GM18858 (cell line): ENCODE measurements at regions not wholly inside any gene's neighbourhood (a gene's known extent, or its start where the extent isn't known, plus 50 kb on each side); places are given as distances from the start of the nearest gene placed in this dataset.
"Not testable (repeated sequence)": the region's sequence is repeated elsewhere in the genome, so short reads cannot be mapped to it uniquely, and the experiment has no call there.

Experiments
- ATAC-seq: cut with Tn5 transposase; IDR thresholded peaks from one replicate; pipeline ENCODE4 v1.9.1; 2021; ENCODE audit not compliant: unreplicated experiment

DNA sequence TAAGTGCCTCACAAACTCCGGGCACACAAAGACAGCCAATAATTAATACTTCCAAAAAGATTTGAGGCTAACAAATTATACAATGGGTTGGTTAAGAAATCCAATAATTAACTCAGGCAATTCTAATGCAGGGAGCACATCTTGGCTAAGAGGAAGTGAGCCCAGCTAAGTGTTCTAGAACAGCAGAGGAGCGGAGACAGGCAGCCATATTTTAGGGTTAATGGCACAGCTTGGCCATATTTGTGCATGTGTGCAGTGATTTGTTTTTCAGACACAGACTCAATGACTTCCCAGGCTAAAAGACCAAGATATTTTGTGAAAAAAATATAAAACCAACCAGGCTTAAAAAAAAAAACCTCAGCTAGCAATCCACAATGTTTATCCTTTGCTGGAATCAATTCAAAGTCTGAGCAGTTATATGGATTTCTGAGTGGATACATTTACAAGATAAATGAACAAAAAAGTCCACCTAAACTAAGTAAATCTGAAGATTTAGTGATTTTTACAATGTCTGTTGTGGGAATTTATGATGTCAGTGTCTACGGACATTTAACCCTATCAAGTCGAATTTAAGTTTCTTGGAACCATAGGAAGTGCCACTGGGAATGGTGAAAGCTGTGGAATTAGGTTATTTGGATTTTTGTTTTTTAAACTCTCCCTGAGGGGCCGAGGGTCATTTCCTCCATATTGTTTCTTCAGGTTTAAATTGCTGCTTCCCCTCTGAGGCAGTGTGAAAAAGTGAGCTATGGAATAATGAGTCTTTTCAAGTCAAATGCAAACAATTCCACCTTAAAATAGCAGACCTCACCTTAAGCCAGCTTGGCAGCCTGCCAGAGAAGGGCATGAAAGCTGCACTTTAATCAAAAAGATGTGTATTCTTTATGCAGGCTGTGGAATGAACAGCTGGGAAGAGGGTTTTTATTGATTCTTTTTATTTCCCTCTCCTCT, 413.7 kb upstream of the TBL1XR1 start:
- no peak for ATAC-seq

DNA sequence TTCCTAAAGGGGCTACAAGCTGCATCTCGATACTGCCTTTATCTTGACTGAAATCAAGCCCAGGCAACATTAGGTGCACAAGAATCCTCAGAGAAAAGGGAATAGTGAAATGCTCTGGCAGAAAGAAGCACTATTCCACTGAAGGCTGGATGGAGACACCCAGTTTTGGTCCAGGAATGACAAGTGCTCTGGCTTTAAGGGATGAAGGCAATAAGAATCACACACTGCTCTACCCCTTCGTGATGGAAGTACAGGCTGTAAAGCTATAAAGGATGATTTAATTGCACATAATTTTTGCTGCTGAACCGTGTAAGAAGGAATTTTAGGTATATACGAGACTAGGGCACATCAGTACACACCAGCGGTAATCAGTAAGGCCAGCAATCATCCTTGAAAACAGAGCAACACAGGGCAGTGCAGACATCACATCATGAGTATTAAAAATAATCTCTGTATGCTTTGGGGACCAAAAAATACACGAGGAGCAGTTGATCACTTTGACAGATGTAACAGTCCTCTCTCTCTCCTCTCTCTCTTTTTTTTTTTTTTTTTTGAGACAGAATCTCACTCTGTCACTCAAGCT, 414.6 kb upstream of the TBL1XR1 start:
- ATAC-seq, result no peak

DNA sequence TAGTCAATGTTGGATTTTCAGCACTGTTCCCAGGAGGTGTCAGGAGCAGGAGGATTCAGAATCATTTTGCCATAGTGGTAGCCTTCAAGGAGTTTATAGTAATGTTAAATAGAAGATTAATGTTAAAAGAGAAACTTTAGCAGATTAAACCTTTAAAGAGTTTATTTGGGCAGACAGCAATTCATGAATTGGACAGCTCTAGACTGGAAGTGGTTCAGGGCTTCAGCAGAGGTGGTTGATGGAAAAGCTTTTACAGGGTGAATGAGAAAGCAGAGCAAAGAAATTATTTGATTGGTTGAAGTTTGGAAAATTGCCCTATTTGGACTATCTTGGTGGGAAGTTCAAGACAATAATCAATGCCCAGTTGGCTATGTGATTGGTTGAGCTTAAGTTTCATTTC, 416.6 kb upstream of the TBL1XR1 start:
- ATAC-seq, result no peak

DNA sequence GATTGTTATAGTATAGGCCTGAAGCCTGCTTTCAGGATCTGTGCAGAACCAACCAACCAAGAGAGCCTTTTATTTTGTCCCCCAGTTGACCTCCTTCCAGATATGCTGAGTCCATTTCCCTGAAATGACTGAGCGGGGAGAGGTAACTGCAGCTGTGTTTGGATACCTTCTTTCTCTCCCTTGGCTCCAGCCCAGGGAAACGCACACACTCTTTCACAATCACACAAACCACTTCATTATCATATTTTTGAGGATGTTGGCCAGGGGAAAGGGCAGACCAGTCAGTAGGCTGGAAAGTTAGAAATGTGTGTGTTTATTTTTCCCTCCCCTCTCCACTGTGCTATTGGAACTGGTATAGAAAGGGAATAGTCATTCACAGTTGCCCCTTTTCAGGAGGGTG, 417.7 kb upstream of the TBL1XR1 start:
- no peak for ATAC-seq

DNA sequence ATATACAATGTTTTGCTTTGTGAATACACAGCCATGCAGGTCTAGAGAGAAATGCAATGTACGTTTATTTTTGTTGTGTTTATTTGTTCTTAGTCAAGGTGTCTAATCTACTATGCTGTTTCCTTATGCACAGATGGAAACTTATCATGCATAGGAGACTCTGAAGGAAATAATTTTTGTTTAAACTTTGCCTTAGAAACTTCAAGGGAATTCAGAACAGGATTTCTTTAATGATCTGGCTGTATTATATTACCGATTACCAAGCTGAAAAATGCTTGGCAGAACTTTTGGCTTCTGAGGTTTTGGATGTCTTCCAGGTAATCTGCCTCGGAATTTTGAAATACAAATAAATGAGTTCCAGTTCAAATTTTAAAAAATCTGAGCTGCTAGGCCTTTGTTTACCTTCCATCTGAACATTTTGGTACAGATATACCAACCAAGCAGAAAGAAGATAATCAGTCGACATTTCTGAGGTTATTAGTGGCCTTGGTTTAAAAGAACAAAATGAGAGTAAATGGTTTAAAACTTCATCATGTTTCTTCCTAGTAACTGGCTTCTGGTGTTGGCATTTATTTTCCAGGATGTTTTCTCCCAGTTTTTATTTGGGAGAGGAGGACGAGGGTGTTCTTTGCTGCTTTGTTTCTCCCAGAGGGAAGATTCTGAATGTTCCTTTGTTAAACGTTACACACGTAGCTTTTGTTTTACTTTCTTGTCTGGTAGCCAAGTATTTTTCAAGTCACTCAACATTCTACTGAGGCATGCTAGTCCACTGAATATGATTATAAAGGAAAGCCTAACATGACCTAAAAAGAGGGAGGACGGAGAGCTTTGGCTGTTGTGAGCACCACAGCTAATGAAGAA, 421.8 kb upstream of the TBL1XR1 start:
- no peak for ATAC-seq

DNA sequence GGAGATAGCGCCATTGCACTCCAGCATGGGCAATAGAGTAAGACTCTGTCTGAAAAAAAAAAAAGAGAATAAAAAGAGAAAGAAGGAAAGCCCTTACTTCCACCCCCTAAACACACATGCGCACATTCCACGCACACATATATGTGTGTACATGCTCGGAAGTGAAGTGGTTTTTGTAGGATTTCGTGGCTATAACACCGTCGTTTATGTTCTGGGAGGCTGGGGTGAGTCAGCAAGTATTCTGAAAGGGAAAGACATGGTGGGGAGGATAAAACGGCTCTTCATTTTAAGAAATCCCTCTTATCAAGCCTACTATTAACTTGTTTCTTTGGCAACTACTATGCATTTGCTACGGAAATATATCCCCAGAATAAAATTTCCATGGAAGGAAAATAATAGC, 422.8 kb upstream of the TBL1XR1 start:
- no peak for ATAC-seq

DNA sequence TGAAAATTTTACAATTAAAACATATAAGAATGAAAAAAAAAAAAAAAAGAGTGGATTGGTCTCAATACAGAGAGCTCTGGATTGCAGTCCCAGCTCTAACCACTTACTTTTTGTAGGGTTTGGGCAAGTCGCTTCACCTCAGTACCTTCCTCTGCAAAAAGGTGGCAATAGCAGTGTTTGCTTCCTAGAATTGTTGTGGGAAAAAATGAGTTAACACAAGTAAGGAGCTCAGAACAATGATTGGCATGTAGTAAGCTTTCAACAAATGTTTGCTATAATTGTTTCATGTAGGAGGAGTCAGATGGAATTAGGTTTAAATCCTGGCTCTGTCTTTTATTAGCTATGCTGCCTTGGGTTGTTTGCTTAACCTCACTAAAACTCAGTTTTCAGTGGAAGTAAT, 425.2 kb upstream of the TBL1XR1 start:
- no peak for ATAC-seq

DNA sequence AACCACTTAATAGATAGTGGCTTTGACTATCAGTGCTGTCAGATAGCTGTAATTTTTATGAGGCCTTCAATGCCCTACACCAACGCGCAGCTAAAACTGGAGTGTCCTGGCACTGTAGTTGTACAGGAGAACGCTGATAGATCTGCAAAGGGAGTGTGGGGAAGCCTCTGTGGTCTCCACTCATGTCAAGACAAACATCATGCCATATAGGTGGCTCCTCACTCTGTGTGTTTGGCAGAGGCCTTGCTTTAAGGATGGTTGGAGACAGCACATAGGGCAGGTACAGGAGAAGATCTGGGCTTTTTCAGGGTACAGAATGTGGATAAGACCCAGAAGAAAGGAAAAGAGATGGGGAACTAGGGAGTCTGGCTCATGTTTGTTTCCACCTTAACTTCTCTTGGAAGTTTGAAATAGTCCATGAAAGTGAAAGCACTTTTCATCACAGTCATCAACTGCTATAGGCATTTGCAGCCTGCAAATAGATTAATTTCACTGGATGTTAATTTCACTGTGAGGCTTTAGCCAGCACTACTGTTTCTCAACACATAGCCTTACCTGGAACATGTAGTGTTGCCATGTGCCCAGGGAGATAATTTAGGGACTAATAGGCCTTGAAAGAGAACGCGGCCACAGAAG, 425.8 kb upstream of the TBL1XR1 start:
- ATAC-seq, result no peak

DNA sequence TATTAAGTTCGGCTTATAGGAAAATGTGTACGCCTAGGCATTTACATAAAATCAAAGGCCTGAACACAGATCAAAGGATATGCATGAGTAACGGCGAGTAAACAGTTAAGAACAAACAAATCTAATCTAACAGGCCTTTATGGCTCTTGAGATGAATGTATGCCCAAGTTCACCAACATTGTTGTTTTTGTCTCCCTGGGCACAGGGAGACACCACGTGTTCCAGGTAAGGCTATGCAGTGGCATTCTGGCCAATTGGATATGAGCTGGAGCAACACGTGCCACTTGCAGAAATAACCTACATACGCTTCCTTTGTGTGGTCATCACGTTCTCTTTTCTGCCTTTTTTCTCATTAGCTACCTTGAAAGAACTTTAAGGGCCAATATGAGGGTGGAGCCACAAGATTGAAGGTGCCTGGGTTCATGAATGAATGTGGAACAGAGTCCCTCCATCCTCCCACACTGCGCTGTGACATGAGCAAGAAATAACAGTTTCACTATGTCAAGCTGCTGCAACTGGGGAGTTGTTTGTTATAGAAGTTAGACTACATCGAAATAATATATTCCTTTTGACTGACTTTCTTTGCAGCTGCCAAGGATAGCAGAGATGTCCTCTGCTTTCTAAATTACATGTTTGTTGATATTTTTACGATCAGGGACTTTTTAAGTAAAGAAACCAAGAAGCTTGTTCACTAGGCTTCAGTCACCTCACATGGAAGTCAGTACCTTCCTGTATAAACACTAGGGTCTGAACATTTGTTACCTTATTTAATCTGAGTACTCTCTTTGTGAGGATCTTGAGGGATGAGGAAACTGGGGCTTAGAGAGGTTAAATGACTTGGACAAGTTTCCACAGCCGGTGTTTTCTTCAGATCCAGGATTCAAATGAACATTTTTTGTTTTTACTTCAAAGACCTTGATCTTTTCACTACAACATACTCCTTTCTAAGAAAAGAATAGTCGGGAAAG, 427.5 kb upstream of the TBL1XR1 start:
- peak; percentile 51 for ATAC-seq

DNA sequence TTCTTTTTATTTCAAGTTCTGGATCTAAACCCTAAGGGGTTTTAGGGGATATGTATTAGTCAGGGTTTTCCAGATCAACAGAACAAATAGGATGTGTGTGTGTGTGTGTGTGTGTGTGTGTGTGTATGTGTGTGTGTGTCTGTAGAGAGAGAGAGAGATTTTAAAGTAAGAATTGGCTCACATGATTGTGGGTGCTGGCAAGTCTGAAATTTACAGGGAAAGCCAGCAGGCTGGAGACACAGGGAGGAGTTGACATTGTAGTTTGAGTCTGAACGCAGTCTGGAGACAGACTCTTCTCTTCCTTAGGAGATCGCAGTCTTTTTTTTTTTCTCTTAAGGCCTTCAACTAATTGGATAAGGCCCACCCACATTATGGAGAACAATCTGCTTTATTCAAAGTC, 428.8 kb upstream of the TBL1XR1 start:
- ATAC-seq, result no peak

DNA sequence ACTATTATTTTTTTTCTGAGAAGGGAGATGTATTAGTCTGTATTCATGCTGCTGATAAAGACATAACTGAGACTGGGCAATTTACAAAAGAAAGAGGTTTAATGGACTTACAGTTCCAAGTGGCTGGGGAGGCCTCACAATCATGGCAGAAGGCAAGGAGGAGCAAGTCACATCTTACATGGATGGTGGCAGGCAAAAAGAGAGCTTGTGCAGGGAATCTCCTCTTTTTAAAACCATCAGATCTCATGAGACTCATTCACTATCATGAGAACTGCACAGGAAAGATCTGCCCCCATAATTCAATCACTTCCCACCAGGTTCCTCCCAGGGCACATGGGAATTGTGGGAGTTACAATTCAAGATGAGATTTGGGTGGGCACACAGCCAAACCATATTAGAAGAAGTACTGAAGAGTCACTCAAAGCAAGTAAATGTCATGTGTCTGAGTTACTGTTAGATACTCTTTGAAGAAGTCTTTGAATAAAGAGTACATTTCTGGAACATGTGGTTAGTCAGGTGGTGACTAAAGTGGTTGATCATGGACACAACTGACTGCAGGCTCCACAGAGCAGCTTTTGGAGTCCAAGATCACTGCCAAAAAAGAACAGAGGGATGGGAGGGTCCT, 430.9 kb upstream of the TBL1XR1 start:
- not testable (repeated sequence) for ATAC-seq

DNA sequence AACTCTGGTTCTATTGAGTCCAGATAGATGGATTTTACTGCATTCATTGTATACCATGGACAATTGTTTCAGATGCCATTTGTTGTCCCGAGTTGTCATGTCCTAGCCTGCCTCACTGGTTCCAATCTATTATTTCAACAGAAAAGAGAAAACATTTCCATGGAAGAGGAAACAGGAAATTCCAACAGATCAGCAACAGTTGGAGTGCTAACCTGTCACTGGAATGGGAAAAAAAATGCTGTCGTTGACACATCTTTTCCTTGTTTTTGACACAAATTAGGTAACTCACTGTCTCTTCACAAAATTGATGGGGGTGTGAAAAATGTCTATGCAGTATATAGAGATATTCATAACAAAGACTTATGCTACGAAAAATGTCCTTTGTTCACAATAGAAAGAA, 432.0 kb upstream of the TBL1XR1 start:
- no peak for ATAC-seq

DNA sequence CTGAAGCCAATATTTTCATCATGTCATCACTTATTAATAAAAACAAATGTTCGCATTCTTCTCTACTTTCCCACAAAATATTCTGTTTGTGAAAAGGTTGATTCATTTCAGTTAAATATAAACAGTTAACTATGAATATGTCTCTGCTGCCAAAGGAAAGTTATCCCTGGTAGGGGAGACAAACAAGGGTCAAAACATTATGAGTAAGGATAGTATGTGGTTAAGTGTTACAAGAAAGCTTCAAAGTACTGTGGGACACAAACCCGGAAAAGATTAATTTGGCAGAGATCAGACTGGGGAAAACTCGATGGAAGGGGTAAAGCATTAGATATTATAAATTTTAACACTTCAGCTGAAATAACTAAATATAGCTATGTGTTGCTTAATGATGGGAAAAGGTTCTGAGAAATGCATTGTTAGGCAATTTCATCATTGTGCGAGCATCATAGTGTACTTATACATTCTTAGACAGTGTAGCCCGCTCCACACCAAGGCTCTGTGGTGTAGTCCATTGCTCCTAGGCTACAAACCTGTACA, 436.5 kb upstream of the TBL1XR1 start:
- ATAC-seq, result no peak

DNA sequence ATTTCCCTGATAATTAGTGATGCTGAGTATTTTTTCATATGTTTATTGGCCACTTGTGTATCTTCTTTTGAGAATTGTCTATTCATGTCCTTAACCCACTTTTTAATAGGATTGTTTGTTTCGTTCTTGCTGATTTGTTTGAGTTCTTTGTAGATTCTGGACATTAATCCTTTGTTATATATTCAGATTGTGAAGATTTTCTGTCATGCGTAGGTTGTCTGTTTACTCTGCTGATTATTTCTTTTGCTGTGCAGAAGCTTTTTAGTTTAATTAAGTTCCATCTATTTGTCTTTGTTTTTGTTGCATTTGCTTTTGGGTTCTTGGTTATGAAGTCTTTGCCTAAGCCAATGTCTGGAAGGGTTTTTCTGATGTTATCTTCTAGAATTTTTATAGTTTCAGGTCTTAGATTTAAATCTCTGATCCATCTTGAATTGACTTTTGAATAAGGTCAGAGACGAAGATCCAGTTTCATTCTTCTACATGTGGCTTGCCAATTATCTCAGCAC, 438.4 kb upstream of the TBL1XR1 start:
- not testable (repeated sequence) for ATAC-seq

DNA sequence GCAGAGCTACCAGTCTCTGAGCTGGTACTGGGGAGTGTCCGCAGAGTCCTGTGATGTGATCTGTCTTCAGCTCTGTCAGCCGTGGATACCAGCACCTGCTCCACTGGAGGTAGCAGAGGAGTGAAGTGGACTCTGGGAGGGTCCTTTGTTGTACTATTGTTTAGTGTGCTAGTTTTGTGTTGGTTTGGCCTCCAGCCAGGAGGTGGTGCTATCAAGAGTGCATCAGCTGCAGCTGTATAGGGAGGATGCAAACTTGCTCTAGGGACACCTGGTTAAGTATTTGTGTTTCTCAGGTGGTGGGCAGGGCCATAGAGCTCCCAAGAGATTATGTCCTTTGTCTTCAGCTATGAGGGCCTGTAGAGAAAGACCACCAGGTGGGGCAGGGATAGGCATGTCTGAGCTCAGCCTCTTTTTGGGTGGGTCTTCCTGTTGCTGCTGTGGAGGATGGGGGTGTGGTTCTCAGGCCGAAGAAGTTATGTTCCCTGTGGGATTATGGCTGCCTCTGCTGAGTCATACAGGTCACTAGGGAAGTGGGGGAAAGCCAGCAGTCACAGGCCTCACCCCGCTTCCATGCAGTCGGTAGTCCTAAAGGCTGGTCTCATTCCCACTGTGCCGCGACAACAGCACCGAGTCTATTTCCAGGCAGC, 443.2 kb upstream of the TBL1XR1 start:
- ATAC-seq, result no peak

DNA sequence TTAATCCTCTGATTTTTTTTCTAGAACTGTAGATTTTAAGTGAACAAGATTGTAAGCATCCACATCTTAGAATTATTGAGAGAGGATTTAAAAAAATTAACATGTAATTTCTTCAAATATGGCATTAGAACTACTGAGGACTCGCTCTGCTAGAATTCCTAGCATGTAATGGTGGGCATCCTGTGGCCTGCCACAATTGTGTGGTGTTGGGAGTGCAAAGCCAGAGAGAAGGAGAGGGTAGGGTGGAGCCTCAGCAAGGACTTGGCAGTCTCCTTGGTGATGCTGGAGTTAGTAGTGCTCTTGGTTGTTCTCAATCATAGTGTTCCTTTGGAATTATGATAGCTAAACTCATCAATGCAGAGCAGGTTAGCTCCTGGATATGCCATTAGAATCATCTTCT, 443.9 kb upstream of the TBL1XR1 start:
- no peak for ATAC-seq

DNA sequence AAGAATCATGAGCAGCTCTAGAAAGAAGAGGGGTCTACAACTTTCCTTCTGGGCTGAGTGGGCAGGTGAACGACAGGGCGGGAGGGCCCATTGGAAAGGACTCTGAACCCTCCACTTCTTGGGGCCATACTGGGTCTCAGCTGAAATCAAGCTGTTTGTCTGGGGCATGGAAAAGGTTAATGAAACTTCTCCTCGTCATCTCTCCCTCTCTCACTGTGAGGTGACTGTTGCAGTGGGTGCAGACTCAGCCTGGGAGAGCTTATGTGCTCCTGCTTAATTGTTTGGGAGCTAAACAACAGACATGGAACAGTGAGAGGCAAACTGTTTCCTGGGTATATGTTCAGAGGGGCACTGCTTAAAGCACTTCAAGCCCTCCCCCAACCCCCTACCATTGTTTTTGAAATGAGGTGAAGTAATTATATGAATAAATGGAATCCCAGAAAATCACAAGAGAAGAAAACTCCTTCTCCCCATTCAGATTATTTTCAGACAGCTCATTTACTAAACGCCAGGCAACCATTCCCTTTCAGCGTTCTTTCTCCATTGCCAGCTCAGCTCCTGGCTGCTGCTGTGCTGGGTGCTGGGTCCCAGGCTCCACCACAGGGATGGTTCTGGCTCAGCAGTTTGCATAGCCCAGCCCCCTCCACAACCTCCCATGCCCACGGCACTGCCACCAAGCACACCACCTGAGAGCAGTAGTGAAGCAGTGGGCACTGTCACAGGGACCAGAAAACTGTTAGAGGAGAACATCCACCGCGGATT, 444.9 kb upstream of the TBL1XR1 start:
- no peak for ATAC-seq

DNA sequence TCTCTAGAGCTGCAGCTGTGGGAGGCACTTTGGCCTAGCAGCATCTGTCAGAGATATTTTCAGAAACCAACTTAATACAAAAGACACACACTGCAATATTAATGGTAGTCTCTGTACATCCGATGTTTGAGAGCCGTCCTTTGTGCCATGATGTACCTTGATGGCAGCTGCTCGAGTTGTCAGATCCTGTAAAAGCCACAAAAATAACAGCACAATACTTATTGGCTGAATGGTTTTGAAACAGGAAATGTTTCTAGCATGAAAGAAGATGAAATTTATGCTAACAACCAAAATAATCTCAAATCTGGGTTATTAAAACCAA, 445.5 kb upstream of the TBL1XR1 start:
- ATAC-seq, result no peak
